Stomach smooth muscle (tissue), 2 donors: ENCODE measurements at regions not wholly inside any gene's neighbourhood (a gene's known extent, or its start where the extent isn't known, plus 50 kb on each side); places are given as distances from the start of the nearest gene placed in this dataset.

Source experiments
- H3K27ac ChIP-seq: one replicate; pipeline ENCODE4 v1.7.0; 2013; ENCODE audit warnings: mild to moderate bottlenecking, low read length, inconsistent platforms
- H3K27me3 ChIP-seq, 2 donors: one replicate each; pipeline ENCODE4 v1.7.0; 2013; ENCODE audit warnings: low read length in 2 of 2; ENCODE audit not compliant: insufficient read depth in 2 of 2, control insufficient read depth in 1 of 2
- H3K36me3 ChIP-seq, 2 donors: one replicate each; pipeline ENCODE4 v1.7.0; 2013; ENCODE audit warnings: low read length in 2 of 2; ENCODE audit not compliant: control insufficient read depth in 2 of 2, insufficient read depth in 2 of 2
- H3K4me1 ChIP-seq: one replicate; pipeline ENCODE4 v1.7.0; 2013; ENCODE audit warnings: low read length; ENCODE audit not compliant: control insufficient read depth, insufficient read depth
- H3K4me3 ChIP-seq, 2 donors: one replicate each; pipeline ENCODE4 v1.7.0; 2013; ENCODE audit warnings: low read length in 2 of 2
- H3K9ac ChIP-seq, 2 donors: one replicate each; pipeline ENCODE4 v1.7.0; 2013; ENCODE audit warnings: low read length in 2 of 2, mild to moderate bottlenecking in 1 of 2
- H3K9me3 ChIP-seq, 2 donors: one replicate each; pipeline ENCODE4 v1.7.0; 2013; ENCODE audit warnings: low read length in 2 of 2; ENCODE audit not compliant: control insufficient read depth in 2 of 2
- donor health status: healthy.
- donor health status: Pancreatic carcinoma.

DNA sequence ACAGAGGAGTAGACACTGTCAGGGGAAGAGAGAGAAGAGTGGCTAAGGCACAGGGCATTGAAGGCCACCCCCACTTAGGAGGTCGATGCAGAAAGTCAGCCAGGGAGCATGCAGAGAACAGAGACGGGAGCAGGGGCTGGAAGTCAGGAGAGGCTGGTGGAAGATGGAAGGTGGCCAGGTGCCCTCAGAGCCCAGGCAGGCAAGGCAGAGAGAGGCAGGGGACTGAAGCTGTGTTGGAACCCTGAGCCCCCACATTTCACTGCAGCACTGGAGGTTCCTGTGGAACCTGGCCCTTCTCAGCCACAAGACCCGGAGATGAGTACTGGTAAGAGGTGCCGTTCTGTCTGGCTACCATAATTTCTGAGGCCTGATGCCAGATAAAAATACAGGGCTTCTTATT lies 238.3 kb upstream of the NCAM1 start:
- Histone ChIP-seq H3K36me3 (no peaks in the 10 kb centered on the region), H3K4me1 (no peaks in the 10 kb centered on the region), H3K27me3 (peaks cover 0 to 4% of the 10 kb centered on the region in 2 donors), H3K27ac (no peak overlapping the region), H3K4me3 (no peak overlapping the region), H3K9me3 (no peaks in the 10 kb centered on the region), H3K9ac (no peak overlapping the region)

- H3K27me3 ChIP-seq, result peaks cover 0 to 4% of the 10 kb centered on the region in 2 donors
- H3K9ac ChIP-seq, result no peak overlapping the region
- no peaks in the 10 kb centered on the region for H3K9me3 ChIP-seq
- no peaks in the 10 kb centered on the region for H3K4me1 ChIP-seq
- no peak overlapping the region for H3K27ac ChIP-seq
- no peak overlapping the region for H3K4me3 ChIP-seq
- no peaks in the 10 kb centered on the region for H3K36me3 ChIP-seq
Observed at GRCh38 chr11:112723676-112724495, 237.3 kb upstream of the NCAM1 start.

GRCh38 chr11:112724496-112724790 lies 236.8 kb upstream of the NCAM1 start:
- Histone ChIP-seq H3K27ac (no peak overlapping the region), H3K27me3 (peaks cover 0 to 2% of the 10 kb centered on the region in 2 donors), H3K4me3 (no peak overlapping the region), H3K36me3 (no peaks in the 10 kb centered on the region), H3K9me3 (no peaks in the 10 kb centered on the region), H3K9ac (no peak overlapping the region), H3K4me1 (no peaks in the 10 kb centered on the region)

DNA sequence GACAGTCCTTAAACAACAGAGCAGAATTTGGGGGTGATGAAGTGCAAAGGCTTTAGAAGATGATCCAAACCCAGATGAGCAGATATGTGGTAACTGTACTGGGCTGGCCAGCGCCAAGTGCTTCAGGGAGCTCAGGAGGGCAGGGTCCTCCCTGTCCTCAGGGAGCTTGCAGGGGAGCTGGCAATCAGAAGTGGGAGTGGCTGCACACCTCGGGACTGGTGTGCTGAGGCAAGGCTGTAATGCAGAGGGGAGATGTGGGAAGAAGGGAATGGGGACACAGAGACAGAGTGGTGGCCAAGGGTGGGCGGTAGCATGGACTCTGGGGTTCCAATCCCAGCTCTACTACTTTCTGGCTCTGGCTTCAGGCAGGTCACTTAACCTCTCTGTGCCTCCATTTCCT lies 235.6 kb upstream of the NCAM1 start:
- Histone ChIP-seq H3K4me3 (no peak overlapping the region), H3K27me3 (peaks cover 0 to 2% of the 10 kb centered on the region in 2 donors), H3K27ac (no peak overlapping the region), H3K9me3 (no peaks in the 10 kb centered on the region), H3K36me3 (no peaks in the 10 kb centered on the region), H3K4me1 (no peaks in the 10 kb centered on the region), H3K9ac (no peak overlapping the region)

GRCh38 chr11:112727341-112727841 lies 233.8 kb upstream of the NCAM1 start:
- H3K4me1 ChIP-seq, result no peaks in the 10 kb centered on the region
- no peak overlapping the region for H3K27ac ChIP-seq
- H3K4me3 ChIP-seq, result no peak overlapping the region
- H3K9me3 ChIP-seq, result no peaks in the 10 kb centered on the region
- no peaks in the 10 kb centered on the region for H3K36me3 ChIP-seq
- H3K27me3 ChIP-seq, result peaks cover 0 to 2% of the 10 kb centered on the region in 2 donors
- H3K9ac ChIP-seq, result no peak overlapping the region

DNA sequence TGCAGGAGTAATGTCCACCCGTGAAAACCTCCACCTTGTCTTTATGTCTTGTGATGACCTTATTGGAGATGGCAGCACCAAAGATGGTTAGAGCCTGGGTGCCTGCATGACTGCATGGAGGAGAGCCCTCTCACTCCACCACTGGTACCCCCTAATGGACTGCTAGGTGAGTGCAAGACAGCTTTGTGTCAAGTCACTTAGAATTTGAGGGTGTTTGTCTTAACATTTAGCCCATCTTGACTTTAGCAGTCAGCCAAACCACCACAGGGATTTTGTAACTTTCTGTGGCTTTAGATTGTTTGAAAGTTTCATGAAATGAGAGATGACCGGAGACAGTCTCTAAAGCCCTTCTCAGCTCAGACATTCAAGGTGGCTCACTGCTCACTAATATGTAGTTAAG lies 232.9 kb upstream of the NCAM1 start:
- no peaks in the 10 kb centered on the region for H3K4me1 ChIP-seq
- no peak overlapping the region for H3K4me3 ChIP-seq
- H3K27me3 ChIP-seq, result peaks cover 0 to 2% of the 10 kb centered on the region in 2 donors
- no peaks in the 10 kb centered on the region for H3K9me3 ChIP-seq
- no peak overlapping the region for H3K9ac ChIP-seq
- no peak overlapping the region for H3K27ac ChIP-seq
- no peaks in the 10 kb centered on the region for H3K36me3 ChIP-seq

GRCh38 chr11:112728716-112729115 lies 232.5 kb upstream of the NCAM1 start:
- Histone ChIP-seq H3K9ac (no peak overlapping the region), H3K9me3 (no peaks in the 10 kb centered on the region), H3K27ac (no peak overlapping the region), H3K36me3 (no peaks in the 10 kb centered on the region), H3K4me1 (no peaks in the 10 kb centered on the region), H3K27me3 (peaks cover 0 to 2% of the 10 kb centered on the region in 2 donors), H3K4me3 (no peak overlapping the region)

DNA sequence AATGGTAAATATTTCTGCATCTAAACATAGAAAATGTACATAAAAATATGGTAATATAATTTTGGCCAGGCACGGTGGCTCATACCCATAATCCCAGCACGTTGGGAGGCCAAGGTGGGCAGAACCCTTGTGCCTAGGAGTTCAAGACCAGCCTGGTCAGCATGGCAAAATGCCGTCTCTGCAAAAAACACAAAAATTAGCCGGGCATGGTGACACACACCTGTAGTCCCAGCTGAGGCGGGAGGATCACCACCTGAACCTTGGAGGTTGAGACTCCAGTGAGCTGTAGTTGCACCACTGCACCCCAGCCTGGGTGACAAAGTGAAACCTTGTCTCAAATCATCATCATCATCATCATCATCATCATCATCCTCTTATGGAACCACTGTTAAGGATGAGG lies 230.6 kb upstream of the NCAM1 start:
- Histone ChIP-seq H3K27me3 (no peaks in the 10 kb centered on the region), H3K36me3 (no peaks in the 10 kb centered on the region), H3K4me1 (peaks cover 2% of the 10 kb centered on the region), H3K9me3 (no peaks in the 10 kb centered on the region), H3K9ac (no peak overlapping the region), H3K4me3 (no peak overlapping the region), H3K27ac (no peak overlapping the region)

GRCh38 chr11:112731538-112731937 lies 229.7 kb upstream of the NCAM1 start:
- no peak overlapping the region for H3K27ac ChIP-seq
- no peaks in the 10 kb centered on the region for H3K27me3 ChIP-seq
- H3K36me3 ChIP-seq, result no peaks in the 10 kb centered on the region
- peaks cover 2% of the 10 kb centered on the region for H3K4me1 ChIP-seq
- H3K9ac ChIP-seq, result no peak overlapping the region
- no peaks in the 10 kb centered on the region for H3K9me3 ChIP-seq
- no peak overlapping the region for H3K4me3 ChIP-seq

GRCh38 chr11:112732031-112732430 lies 229.2 kb upstream of the NCAM1 start:
- Histone ChIP-seq H3K4me3 (no peak overlapping the region), H3K9me3 (no peaks in the 10 kb centered on the region), H3K4me1 (peaks cover 2% of the 10 kb centered on the region), H3K27me3 (no peaks in the 10 kb centered on the region), H3K27ac (no peak overlapping the region), H3K9ac (no peak overlapping the region), H3K36me3 (no peaks in the 10 kb centered on the region)

DNA sequence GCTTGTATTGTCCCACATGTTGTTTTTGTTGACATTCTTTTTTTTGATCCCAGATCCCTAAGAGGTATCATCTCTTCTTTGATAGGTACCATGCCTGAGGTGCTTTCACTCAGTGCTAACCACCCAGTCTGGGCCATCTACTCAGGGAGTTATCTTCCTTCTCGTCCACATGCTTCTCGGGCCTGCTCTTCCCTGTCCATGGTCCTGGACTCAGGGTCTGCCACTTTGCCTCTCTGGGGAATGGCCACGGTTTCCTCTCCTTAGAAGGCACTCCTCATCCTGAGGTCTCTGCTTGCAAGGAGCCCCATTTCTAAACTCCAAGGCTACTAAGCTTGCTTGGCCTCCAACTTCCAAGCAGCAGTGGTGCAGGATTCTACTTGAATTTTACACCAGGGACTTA lies 227.0 kb upstream of the NCAM1 start:
- Histone ChIP-seq H3K27ac (no peak overlapping the region), H3K4me3 (no peak overlapping the region), H3K4me1 (peaks cover 2% of the 10 kb centered on the region), H3K9ac (no peak overlapping the region), H3K9me3 (no peaks in the 10 kb centered on the region), H3K36me3 (no peaks in the 10 kb centered on the region), H3K27me3 (no peaks in the 10 kb centered on the region)
